ENCODE measurements at regions not wholly inside any gene's neighbourhood (a gene's known extent, or its start where the extent isn't known, plus 50 kb on each side); places are given as distances from the start of the nearest gene placed in this dataset.

DNA sequence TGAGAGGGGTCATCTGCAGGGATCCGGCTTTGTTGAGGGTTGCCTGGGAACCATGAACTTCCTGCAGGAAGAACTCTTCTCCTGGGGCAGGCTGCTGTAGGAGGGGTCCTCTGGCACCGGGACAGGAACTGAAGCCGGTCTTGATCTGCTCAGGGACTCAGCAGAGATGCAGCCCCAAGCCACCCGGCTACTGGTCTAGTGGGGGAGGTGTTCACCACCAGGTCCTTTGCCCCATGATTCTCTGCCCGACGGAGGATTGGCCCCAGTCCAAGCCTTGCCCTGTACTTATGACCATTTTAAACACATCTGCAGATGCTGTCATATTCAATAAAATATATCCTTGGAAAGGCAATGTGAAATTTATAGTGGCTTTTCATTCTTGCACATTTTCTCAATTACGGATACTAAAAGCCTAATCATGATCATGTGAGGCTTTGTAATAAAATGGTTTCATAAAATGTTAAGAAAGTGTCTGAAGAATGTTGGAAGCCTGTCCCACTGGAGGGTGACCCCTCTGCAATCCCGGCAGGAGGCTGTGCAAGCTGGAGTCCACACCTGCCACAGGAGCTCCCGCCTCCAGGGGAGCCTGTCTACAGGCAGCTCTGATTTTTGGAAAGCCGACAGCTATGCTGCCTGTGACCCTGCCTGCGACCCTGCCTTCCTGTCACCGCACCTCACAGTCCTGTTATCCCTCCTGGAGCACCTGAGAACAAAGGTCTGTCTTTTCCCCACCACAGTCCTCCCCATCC is 98.8 kb upstream of the TAF1B start:
- Mint-ChIP-seq H3K27me3 (peaks cover 8% of the 10 kb centered on the region), H3K4me3 (ENCODE audit: low read depth) (no peak overlapping the region), H3K27ac (no peak overlapping the region), H3K36me3 (ENCODE audit: insufficient read depth) (no peaks in the 10 kb centered on the region), H3K9me3 (ENCODE audit: low read depth) (no peaks in the 10 kb centered on the region), H3K4me1 (ENCODE audit: low read depth) (peaks cover 10% of the 10 kb centered on the region)
- TF ChIP-seq, protein P1, sequence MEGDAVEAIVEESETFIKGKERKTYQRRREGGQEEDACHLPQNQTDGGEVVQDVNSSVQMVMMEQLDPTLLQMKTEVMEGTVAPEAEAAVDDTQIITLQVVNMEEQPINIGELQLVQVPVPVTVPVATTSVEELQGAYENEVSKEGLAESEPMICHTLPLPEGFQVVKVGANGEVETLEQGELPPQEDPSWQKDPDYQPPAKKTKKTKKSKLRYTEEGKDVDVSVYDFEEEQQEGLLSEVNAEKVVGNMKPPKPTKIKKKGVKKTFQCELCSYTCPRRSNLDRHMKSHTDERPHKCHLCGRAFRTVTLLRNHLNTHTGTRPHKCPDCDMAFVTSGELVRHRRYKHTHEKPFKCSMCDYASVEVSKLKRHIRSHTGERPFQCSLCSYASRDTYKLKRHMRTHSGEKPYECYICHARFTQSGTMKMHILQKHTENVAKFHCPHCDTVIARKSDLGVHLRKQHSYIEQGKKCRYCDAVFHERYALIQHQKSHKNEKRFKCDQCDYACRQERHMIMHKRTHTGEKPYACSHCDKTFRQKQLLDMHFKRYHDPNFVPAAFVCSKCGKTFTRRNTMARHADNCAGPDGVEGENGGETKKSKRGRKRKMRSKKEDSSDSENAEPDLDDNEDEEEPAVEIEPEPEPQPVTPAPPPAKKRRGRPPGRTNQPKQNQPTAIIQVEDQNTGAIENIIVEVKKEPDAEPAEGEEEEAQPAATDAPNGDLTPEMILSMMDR (IDR thresholded peaks at IDR 0.05; ENCODE audit: unreplicated experiment): no peak
- DNase-seq (ENCODE audit: low spot score, unreplicated experiment): no peak

DNA sequence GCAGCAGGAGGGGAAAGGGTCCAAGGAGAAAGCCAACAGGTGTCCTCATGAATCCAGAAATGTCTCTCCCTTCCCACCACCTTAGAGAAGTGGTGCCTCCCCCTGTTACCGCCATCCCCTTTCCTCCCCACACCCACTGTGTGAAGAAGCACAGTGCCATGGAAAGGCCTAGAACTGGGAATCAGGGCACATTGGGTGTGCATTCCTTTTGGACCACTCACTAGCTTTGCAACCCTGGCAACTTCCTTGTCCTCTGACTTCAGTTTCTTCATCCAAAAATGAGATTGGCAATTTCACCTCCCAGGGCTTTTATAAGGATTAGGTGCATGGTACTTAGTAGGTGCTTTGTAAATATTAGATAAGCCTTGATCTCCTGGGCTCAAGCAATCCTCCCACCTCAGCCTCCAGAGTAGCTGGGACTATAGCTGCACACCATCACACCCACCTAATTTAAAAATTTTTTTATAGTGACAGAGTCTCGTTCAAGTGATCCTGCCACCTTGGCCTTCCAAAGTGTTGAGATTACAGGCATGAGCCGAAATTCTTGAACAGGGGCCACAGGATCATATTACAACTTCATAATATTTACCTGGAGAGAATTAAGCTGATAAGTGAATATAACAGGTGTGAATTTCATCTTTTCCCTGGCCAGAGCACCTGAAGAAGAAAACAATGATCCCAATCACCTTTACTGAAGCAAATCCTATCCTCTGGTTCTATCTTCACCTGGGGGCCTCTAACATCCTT is 97.9 kb upstream of the TAF1B start:
- peaks cover 10% of the 10 kb centered on the region for H3K27me3 Mint-ChIP-seq

DNA sequence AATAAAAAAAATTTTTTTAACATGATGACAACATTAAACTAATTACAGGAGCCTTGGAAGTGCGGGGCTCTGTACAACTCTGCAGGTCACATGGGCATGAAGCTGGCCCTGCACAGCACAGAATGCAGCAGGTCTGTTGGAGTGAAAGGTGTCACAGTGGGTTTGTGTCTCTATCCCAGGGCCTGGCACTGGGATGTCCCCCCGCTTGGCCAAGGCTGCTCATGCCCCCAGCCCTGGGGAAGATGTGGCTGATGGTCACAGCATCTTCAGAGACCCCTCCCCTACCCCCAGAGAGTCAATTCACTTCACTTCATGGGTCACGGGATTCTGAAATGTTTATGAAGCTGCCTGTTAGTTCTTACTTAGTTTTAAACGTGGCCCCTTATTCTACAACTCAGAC is 95.9 kb upstream of the TAF1B start:
- no peak overlapping the region for H3K4me3 Mint-ChIP-seq (ENCODE audit: low read depth)
- peaks cover 10% of the 10 kb centered on the region for H3K4me1 Mint-ChIP-seq (ENCODE audit: low read depth)
- H3K9me3 Mint-ChIP-seq (ENCODE audit: low read depth): no peaks in the 10 kb centered on the region
- TF ChIP-seq, protein P1 (IDR thresholded peaks at IDR 0.05; ENCODE audit: unreplicated experiment): no peak
- no peaks in the 10 kb centered on the region for H3K36me3 Mint-ChIP-seq (ENCODE audit: insufficient read depth)
- H3K27ac Mint-ChIP-seq: no peak overlapping the region
- H3K27me3 Mint-ChIP-seq: peaks cover 21% of the 10 kb centered on the region
- no peak for DNase-seq (ENCODE audit: low spot score, unreplicated experiment)

More for the DNA sequence above, 97.9 kb upstream of the TAF1B start:
- DNase-seq (ENCODE audit: low spot score, unreplicated experiment): no peak
- Mint-ChIP-seq H3K4me1 (ENCODE audit: low read depth) (peaks cover 10% of the 10 kb centered on the region), H3K36me3 (ENCODE audit: insufficient read depth) (no peaks in the 10 kb centered on the region), H3K9me3 (ENCODE audit: low read depth) (no peaks in the 10 kb centered on the region), H3K4me3 (ENCODE audit: low read depth) (no peak overlapping the region), H3K27ac (no peak overlapping the region)
- TF ChIP-seq, protein P1 (IDR thresholded peaks at IDR 0.05; ENCODE audit: unreplicated experiment): no peak

DNA sequence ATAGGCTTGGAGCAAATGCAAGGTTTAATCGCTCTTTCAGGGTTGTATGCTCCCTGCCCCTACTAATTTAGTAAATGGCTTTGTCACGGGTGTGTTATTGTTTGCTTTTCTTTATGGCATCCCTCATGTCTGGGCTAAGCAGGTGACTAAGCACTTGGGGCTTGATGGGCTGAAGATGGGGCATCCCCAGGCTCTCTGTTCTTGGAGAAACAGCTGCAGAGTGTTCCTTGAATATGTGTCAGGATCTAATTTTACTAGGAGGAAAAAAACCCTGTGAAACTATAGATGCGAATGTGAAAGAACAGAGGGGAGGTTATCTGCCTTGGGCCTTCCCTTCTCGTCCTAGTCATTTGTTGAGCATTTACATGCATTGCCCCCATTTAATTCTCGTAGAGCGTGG is 94.7 kb upstream of the TAF1B start:
- no peak overlapping the region for H3K27ac Mint-ChIP-seq
- H3K4me3 Mint-ChIP-seq (ENCODE audit: low read depth): no peak overlapping the region
- H3K9me3 Mint-ChIP-seq (ENCODE audit: low read depth): no peaks in the 10 kb centered on the region
- H3K4me1 Mint-ChIP-seq (ENCODE audit: low read depth): peaks cover 12% of the 10 kb centered on the region
- no peak for DNase-seq (ENCODE audit: low spot score, unreplicated experiment)
- H3K27me3 Mint-ChIP-seq: peaks cover 21% of the 10 kb centered on the region
- TF ChIP-seq, protein P1 (IDR thresholded peaks at IDR 0.05; ENCODE audit: unreplicated experiment): no peak
- H3K36me3 Mint-ChIP-seq (ENCODE audit: insufficient read depth): no peaks in the 10 kb centered on the region

DNA sequence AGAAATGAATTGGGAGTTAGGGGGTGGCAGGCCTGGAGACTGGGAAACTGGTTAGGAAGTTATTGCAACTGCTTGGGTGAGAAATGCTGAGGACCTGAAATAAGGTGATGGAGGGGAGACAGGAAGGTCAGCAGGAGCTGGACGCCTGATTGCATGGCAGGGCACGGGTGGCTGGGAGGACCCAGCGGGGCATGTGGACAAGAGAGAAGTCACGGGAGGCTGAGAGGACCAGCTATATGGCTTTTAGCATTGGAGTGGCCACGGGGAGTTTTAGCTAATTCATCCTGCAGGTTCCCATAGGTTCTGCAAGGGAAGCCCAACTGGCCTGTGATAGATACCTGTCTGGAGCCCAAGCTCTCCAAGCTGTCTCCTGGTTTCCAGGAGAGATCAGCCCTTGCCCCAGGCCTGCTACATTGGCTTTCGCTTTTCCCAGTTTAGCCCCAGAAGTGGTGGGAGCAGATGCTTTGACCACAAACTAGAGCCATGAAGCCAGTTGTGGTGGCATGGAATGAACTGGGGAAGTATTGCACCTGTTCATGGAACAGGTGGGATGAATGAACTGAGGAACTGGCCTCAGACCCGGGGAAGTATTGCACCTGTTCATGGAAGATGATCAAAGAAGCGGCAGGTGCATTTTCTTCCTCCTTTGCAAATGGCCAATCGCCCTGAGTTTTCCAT is 93.6 kb upstream of the TAF1B start:
- Mint-ChIP-seq H3K4me1 (ENCODE audit: low read depth) (peaks cover 11% of the 10 kb centered on the region), H3K9me3 (ENCODE audit: low read depth) (no peaks in the 10 kb centered on the region), H3K4me3 (ENCODE audit: low read depth) (no peak overlapping the region)

More for the DNA sequence above, 93.6 kb upstream of the TAF1B start:
- DNase-seq (ENCODE audit: low spot score, unreplicated experiment): no peak
- H3K27me3 Mint-ChIP-seq: peaks cover 31% of the 10 kb centered on the region
- TF ChIP-seq, protein P1 (IDR thresholded peaks at IDR 0.05; ENCODE audit: unreplicated experiment): no peak
- H3K36me3 Mint-ChIP-seq (ENCODE audit: insufficient read depth): no peaks in the 10 kb centered on the region
- no peak overlapping the region for H3K27ac Mint-ChIP-seq

Measured in progenitor cell of endocrine pancreas (in vitro differentiated cells).